Keratinocyte (primary cell): ENCODE measurements at regions not wholly inside any gene's neighbourhood (a gene's known extent, or its start where the extent isn't known, plus 50 kb on each side); places are given as distances from the start of the nearest gene placed in this dataset.

ENCODE experiments used
- DNase-seq: peaks from one replicate; pipeline ENCODE4 v3.0.0-alpha.2; 2011; ENCODE audit warnings: low read depth, missing footprints, low spot score
- FAIRE-seq: peaks from 2 replicates; lab custom pipeline; 2011; peaks lifted over from hg19 to GRCh38; lab: Jason Lieb, UNC
- H2AFZ ChIP-seq: 2 replicates; pipeline ENCODE4 v1.6.0; 2012; ENCODE audit warnings: low read length, control low read depth, inconsistent platforms; ENCODE audit not compliant: control insufficient read depth
- H3K27ac ChIP-seq: 2 replicates; pipeline ENCODE4 v1.5.1; 2011; ENCODE audit warnings: low read length; ENCODE audit not compliant: control insufficient read depth, insufficient read depth
- H3K27me3 ChIP-seq: 3 replicates; pipeline ENCODE4 v1.6.0; 2011; ENCODE audit warnings: low read length; ENCODE audit not compliant: control insufficient read depth, insufficient read depth; ENCODE audit errors: extremely low read depth
- H3K36me3 ChIP-seq, 2 experiments: 2 replicates in 1 of 2; 3 replicates in 1 of 2; pipeline ENCODE4 v1.5.1; 2011; ENCODE audit warnings: low read length in 2 of 2, mild to moderate bottlenecking in 1 of 2; ENCODE audit not compliant: control insufficient read depth in 2 of 2, insufficient read depth in 2 of 2; ENCODE audit errors: extremely low read depth in 1 of 2
- H3K4me1 ChIP-seq: 3 replicates; pipeline ENCODE4 v1.5.1; 2011; ENCODE audit warnings: low read length; ENCODE audit not compliant: control insufficient read depth, insufficient read depth; ENCODE audit errors: extremely low read depth
- H3K4me2 ChIP-seq: 3 replicates; pipeline ENCODE4 v1.6.0; 2011; ENCODE audit warnings: low read depth, low read length; ENCODE audit not compliant: control insufficient read depth, insufficient read depth; ENCODE audit errors: extremely low read depth
- H3K4me3 ChIP-seq, 3 experiments: fragments of 200-600 bp in 1 of 3; sonication (generic) in 1 of 3; 2 replicates in 2 of 3; 3 replicates in 1 of 3; pipeline ENCODE4 v1.5.1; 2011 to 2016; ENCODE audit warnings: low read length in 3 of 3, mild to moderate bottlenecking in 3 of 3, control low read depth in 2 of 3, inconsistent platforms in 1 of 3, low read depth in 1 of 3, mixed read lengths in 1 of 3, mixed run types in 1 of 3, moderate library complexity in 1 of 3; ENCODE audit not compliant: control insufficient read depth in 2 of 3, insufficient read depth in 2 of 3; ENCODE audit errors: extremely low read depth in 1 of 3
- H3K79me2 ChIP-seq: 2 replicates; pipeline ENCODE4 v1.6.0; 2012; ENCODE audit warnings: low read length; ENCODE audit not compliant: control insufficient read depth, insufficient read depth
- H3K9ac ChIP-seq: 3 replicates; pipeline ENCODE4 v1.6.0; 2011; ENCODE audit warnings: low read length; ENCODE audit not compliant: control insufficient read depth, insufficient read depth; ENCODE audit errors: extremely low read depth
- H3K9me1 ChIP-seq: 3 replicates; pipeline ENCODE4 v1.6.0; 2011; ENCODE audit warnings: low read length; ENCODE audit not compliant: control insufficient read depth, insufficient read depth; ENCODE audit errors: extremely low read depth
- H3K9me3 ChIP-seq: 2 replicates; pipeline ENCODE4 v1.5.1; 2012; ENCODE audit warnings: low read depth, low read length; ENCODE audit not compliant: control insufficient read depth
- H4K20me1 ChIP-seq: 3 replicates; pipeline ENCODE4 v1.6.0; 2011; ENCODE audit warnings: low read length; ENCODE audit not compliant: control insufficient read depth, insufficient read depth; ENCODE audit errors: extremely low read depth
- CTCF ChIP-seq, 3 experiments: IDR thresholded peaks in 1 of 3; conservative IDR thresholded peaks in 1 of 3; optimal IDR thresholded peaks in 1 of 3; 2 replicates in 2 of 3; 3 replicates in 1 of 3; pipeline versions ENCODE3 to v1.5.1; 2011; ENCODE audit warnings: low read length in 3 of 3, mild to moderate bottlenecking in 3 of 3, moderate library complexity in 2 of 3, control low read depth in 1 of 3, inconsistent platforms in 1 of 3; ENCODE audit not compliant: insufficient read depth in 2 of 3; ENCODE audit errors: extremely low read depth in 1 of 3
- EZH2 ChIP-seq: IDR thresholded peaks from one replicate; pipeline ENCODE4 v1.6.1; 2012; ENCODE audit warnings: inconsistent platforms, mild to moderate bottlenecking, low read length, moderate library complexity
- dilution Hi-C: fragments of 300-500 bp; cut with MboI; formaldehyde crosslinking; loops from one replicate; pipeline ENCODE4 v1.7.0; 2020; ENCODE audit warnings: low sequenced_read_pairs; ENCODE audit not compliant: extremely low pct_ligation_motif_present

DNA sequence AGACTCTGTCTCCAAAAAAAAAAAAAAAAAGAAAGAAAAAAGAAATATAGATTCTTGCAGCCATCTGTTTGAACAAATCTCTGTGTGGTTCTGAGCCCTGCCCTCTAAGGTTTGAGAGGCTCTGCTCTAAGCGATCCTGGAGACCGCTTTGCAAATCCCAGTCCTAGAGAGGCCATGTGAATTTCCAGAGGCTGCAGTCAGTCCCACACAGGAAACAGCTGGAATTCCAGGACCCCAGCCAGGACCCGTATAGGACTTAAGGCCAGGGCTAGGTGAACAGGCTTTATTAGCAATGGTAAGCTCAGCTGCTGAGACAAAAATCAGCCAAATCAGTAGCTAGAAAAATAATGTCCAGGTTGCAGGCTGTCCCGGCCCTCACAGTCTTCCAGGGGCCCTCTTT, 154.8 kb downstream of the RPS24 start:
- dilution Hi-C loops, result no loop called here
- Histone ChIP-seq H4K20me1 (no peaks in the 10 kb centered on the region), H3K36me3 (no peaks in the 10 kb centered on the region), H3K27me3 (no peaks in the 10 kb centered on the region), H3K9ac (no peak overlapping the region), H3K9me1 (no peaks in the 10 kb centered on the region), H2AFZ (no peak overlapping the region), H3K4me2 (no peak overlapping the region), H3K79me2 (no peaks in the 10 kb centered on the region), H3K4me3 (no peak overlapping the region), H3K9me3 (peaks cover 3% of the 10 kb centered on the region), H3K4me1 (no peaks in the 10 kb centered on the region), H3K27ac (no peak overlapping the region)
- TF ChIP-seq EZH2 (no peak), CTCF (optimal IDR thresholded peaks at IDR 0.05 in 1 of 3, IDR thresholded peaks at IDR 0.05 in 1 of 3, conservative IDR thresholded peaks at IDR 0.05 in 1 of 3; ENCODE audit: extremely low read depth in 1 of 3, insufficient read depth in 2 of 3, low read length in 3 of 3) (no peak)
- DNase-seq (no peak), FAIRE-seq (no peak)

DNA sequence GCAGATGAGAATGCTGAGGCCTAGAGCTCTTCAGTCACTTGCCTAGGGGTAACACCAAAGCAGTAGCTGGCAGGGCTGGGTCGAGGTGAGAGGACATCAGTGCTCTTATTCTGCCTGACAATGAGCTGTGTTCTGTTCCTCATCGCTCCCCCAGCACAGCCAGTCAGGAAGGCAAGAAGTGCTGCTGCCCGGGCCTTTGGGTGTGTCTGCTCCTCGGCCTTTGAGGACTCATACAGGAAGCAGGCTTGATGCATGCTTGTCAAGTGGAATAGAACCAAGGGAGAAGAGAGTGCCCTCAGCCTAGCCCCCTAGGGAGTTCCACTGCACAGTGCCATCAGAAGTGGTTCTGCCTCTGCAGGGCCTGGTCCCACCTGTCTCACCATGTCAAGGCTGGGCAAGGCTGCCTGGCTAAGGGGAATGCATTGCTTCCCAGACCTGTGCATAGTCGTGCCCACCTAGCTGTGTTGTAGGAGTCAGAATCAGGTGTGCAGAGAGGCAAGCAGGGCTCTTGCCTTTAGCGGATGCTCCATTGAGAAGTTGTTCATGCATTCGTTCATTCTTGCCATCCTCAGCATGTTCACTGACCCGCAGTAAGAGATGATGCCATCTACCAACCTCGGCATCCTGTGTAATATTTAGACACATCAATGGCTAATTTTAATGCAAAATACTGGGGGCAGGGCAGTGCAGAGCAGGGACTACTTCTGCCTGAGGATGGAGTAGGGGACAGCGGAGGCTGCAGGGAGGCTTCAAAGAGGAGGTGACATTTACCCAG, 156.6 kb downstream of the RPS24 start:
- H2AFZ ChIP-seq, result no peak overlapping the region
- H3K9me3 ChIP-seq, result peaks cover 3% of the 10 kb centered on the region
- TF ChIP-seq CTCF (optimal IDR thresholded peaks at IDR 0.05 in 1 of 3, IDR thresholded peaks at IDR 0.05 in 1 of 3, conservative IDR thresholded peaks at IDR 0.05 in 1 of 3; ENCODE audit: extremely low read depth in 1 of 3, insufficient read depth in 2 of 3, low read length in 3 of 3) (no peak), EZH2 (no peak)
- H3K27ac ChIP-seq, result no peak overlapping the region
- no peaks in the 10 kb centered on the region for H3K79me2 ChIP-seq
- no peak for FAIRE-seq
- no peaks in the 10 kb centered on the region for H3K27me3 ChIP-seq
- peaks cover 4% of the 10 kb centered on the region for H3K4me1 ChIP-seq
- no peak overlapping the region for H3K4me3 ChIP-seq
- H4K20me1 ChIP-seq, result no peaks in the 10 kb centered on the region
- no peak overlapping the region for H3K9ac ChIP-seq
- no peak for DNase-seq
- no peaks in the 10 kb centered on the region for H3K36me3 ChIP-seq
- H3K9me1 ChIP-seq, result no peaks in the 10 kb centered on the region
- dilution Hi-C loops, result no loop called here
- H3K4me2 ChIP-seq, result no peak overlapping the region
